ENCODE measurements at regions not wholly inside any gene's neighbourhood (a gene's known extent, or its start where the extent isn't known, plus 50 kb on each side); places are given as distances from the start of the nearest gene placed in this dataset.
"Not testable (repeated sequence)": the region's sequence is repeated elsewhere in the genome, so short reads cannot be mapped to it uniquely, and the experiment has no call there.

- H3K4me3 ChIP-seq, result no peak overlapping the region
- no peak for TF ChIP-seq CTCF (IDR thresholded peaks at IDR 0.05)
- intact Hi-C loops (cut with DNase I), result no loop called here
- no peaks in the 10 kb centered on the region for H3K9me3 ChIP-seq
- DNase-seq (ENCODE audit: low spot score in 2 of 2), result no peak
- no peak overlapping the region for H3K27ac ChIP-seq
- H3K36me3 ChIP-seq, result no peaks in the 10 kb centered on the region
- H3K4me1 ChIP-seq, result no peaks in the 10 kb centered on the region
- H3K27me3 ChIP-seq, result no peaks in the 10 kb centered on the region
These were observed 2171.8 kb upstream of the DEFB115 start for GRCh38 chr20:29085625-29086024.

GRCh38 chr20:29086145-29086718, 2171.2 kb upstream of the DEFB115 start:
- H3K9me3 ChIP-seq; H3K36me3 ChIP-seq; H3K27me3 ChIP-seq; H3K4me3 ChIP-seq; DNase-seq (ENCODE audit: low spot score in 2 of 2); intact Hi-C loops (cut with DNase I); H3K27ac ChIP-seq; H3K4me1 ChIP-seq: not testable (repeated sequence)

GRCh38 chr20:29086938-29087337, 2170.5 kb upstream of the DEFB115 start:
- no peaks in the 10 kb centered on the region for H3K27me3 ChIP-seq
- H3K9me3 ChIP-seq, result no peaks in the 10 kb centered on the region
- no peak for DNase-seq (ENCODE audit: low spot score in 2 of 2)
- no peaks in the 10 kb centered on the region for H3K4me1 ChIP-seq
- no peak overlapping the region for H3K4me3 ChIP-seq
- intact Hi-C loops (cut with DNase I), result no loop called here
- TF ChIP-seq CTCF (IDR thresholded peaks at IDR 0.05), result no peak
- H3K36me3 ChIP-seq, result no peaks in the 10 kb centered on the region
- H3K27ac ChIP-seq, result no peak overlapping the region

GRCh38 chr20:29087887-29088286, 2169.6 kb upstream of the DEFB115 start:
- H3K4me1 ChIP-seq; H3K27ac ChIP-seq; H3K36me3 ChIP-seq; H3K27me3 ChIP-seq; H3K4me3 ChIP-seq; H3K9me3 ChIP-seq; DNase-seq (ENCODE audit: low spot score in 2 of 2); intact Hi-C loops (cut with DNase I): not testable (repeated sequence)

- H3K4me1 ChIP-seq; H3K27me3 ChIP-seq; H3K36me3 ChIP-seq; H3K4me3 ChIP-seq; DNase-seq (ENCODE audit: low spot score in 2 of 2); intact Hi-C loops (cut with DNase I); H3K27ac ChIP-seq; H3K9me3 ChIP-seq: not testable (repeated sequence)
These were observed 2169.0 kb upstream of the DEFB115 start for GRCh38 chr20:29088472-29088871.

- H3K4me3 ChIP-seq; DNase-seq (ENCODE audit: low spot score in 2 of 2); H3K36me3 ChIP-seq; H3K27ac ChIP-seq; H3K4me1 ChIP-seq; H3K27me3 ChIP-seq; H3K9me3 ChIP-seq; intact Hi-C loops (cut with DNase I): not testable (repeated sequence)
These were observed 2168.1 kb upstream of the DEFB115 start for GRCh38 chr20:29089409-29089808.

- H3K36me3 ChIP-seq; H3K9me3 ChIP-seq; H3K4me3 ChIP-seq; intact Hi-C loops (cut with DNase I); H3K27ac ChIP-seq; H3K4me1 ChIP-seq; H3K27me3 ChIP-seq; DNase-seq (ENCODE audit: low spot score in 2 of 2): not testable (repeated sequence)
These were observed 2163.5 kb upstream of the DEFB115 start for GRCh38 chr20:29093958-29094357.

GRCh38 chr20:29096695-29097094, 2160.8 kb upstream of the DEFB115 start:
- H3K27ac ChIP-seq; DNase-seq (ENCODE audit: low spot score in 2 of 2); H3K36me3 ChIP-seq; H3K4me3 ChIP-seq; intact Hi-C loops (cut with DNase I); H3K4me1 ChIP-seq; H3K27me3 ChIP-seq; H3K9me3 ChIP-seq: not testable (repeated sequence)

- H3K27me3 ChIP-seq; H3K4me1 ChIP-seq; H3K27ac ChIP-seq; H3K9me3 ChIP-seq; H3K36me3 ChIP-seq; H3K4me3 ChIP-seq; intact Hi-C loops (cut with DNase I); DNase-seq (ENCODE audit: low spot score in 2 of 2): not testable (repeated sequence)
These were observed 2149.6 kb upstream of the DEFB115 start for GRCh38 chr20:29107884-29108283.

GRCh38 chr20:29109386-29109785, 2148.1 kb upstream of the DEFB115 start:
- H3K27me3 ChIP-seq; H3K4me1 ChIP-seq; H3K27ac ChIP-seq; H3K9me3 ChIP-seq; DNase-seq (ENCODE audit: low spot score in 2 of 2); H3K4me3 ChIP-seq; H3K36me3 ChIP-seq; intact Hi-C loops (cut with DNase I): not testable (repeated sequence)

GRCh38 chr20:29115097-29115496, 2142.4 kb upstream of the DEFB115 start:
- H3K27me3 ChIP-seq; H3K4me1 ChIP-seq; intact Hi-C loops (cut with DNase I); H3K4me3 ChIP-seq; H3K9me3 ChIP-seq; DNase-seq (ENCODE audit: low spot score in 2 of 2); H3K27ac ChIP-seq; H3K36me3 ChIP-seq: not testable (repeated sequence)
